PC-3 (cell line): ENCODE measurements at regions not wholly inside any gene's neighbourhood (a gene's known extent, or its start where the extent isn't known, plus 50 kb on each side); places are given as distances from the start of the nearest gene placed in this dataset.

Source experiments
- ATAC-seq: fragments of 200-7000 bp; cut with Tn5 transposase; 2 replicates; pipeline ENCODE4 v1.9.1; 2020; ENCODE audit warnings: mild to moderate bottlenecking, moderate library complexity
- BruUV-seq: library from RNA; stranded (reverse); fragments of 400-500 nt; replicated peaks from 2 replicates; lab custom pipeline; 2021; lab: Mats Ljungman, UMichigan
- CTCF ChIA-PET: fragments of 300-600 bp; sonication (Branson Sonifier 250); formaldehyde crosslinking; loops from one replicate; lab custom pipeline; 2022; ENCODE audit warnings: antibody characterized with exemption; lab: Charles Lee
- POLR2A ChIA-PET: fragments of 300-600 bp; sonication (Branson Sonifier 250); formaldehyde crosslinking; loops from one replicate; lab custom pipeline; 2022; ENCODE audit warnings: antibody characterized with exemption; ENCODE audit not compliant: unreplicated experiment; lab: Charles Lee
- DNase-seq: peaks from one replicate; pipeline ENCODE4 v3.0.0-alpha.2; 2015
- H2AFZ ChIP-seq: fragments of 300-600 bp; sonication (generic); 2 replicates; pipeline ENCODE4 v1.6.0; 2016; ENCODE audit warnings: antibody characterized with exemption, low read length
- H3F3A ChIP-seq: fragments of 300-600 bp; sonication (generic); one replicate; pipeline ENCODE4 v1.6.0; 2017; ENCODE audit warnings: antibody characterized with exemption, low read length, control low read depth, mild to moderate bottlenecking; ENCODE audit not compliant: unreplicated experiment
- H3K27ac ChIP-seq: fragments of 300-600 bp; sonication (generic); 2 replicates; pipeline ENCODE4 v1.5.1; 2016; ENCODE audit warnings: mild to moderate bottlenecking, low read length
- H3K27me3 ChIP-seq: fragments of 300-600 bp; sonication (generic); 2 replicates; pipeline ENCODE4 v1.6.1; 2016; ENCODE audit warnings: low read length, mixed read lengths
- H3K36me3 ChIP-seq: fragments of 300-600 bp; sonication (generic); 2 replicates; pipeline ENCODE4 v1.6.1; 2016; ENCODE audit warnings: low read depth, mixed run types, low read length, mixed read lengths
- H3K4me1 ChIP-seq: fragments of 300-600 bp; sonication (generic); 2 replicates; pipeline ENCODE4 v1.5.1; 2016; ENCODE audit warnings: low read length; ENCODE audit not compliant: insufficient read depth
- H3K4me2 ChIP-seq: fragments of 300-600 bp; sonication (generic); 2 replicates; pipeline ENCODE4 v1.6.0; 2016; ENCODE audit warnings: low read length
- H3K4me3 ChIP-seq: fragments of 300-600 bp; sonication (generic); 2 replicates; pipeline ENCODE4 v1.5.1; 2016; ENCODE audit warnings: mild to moderate bottlenecking, low read length, mixed read lengths
- H3K79me2 ChIP-seq: fragments of 300-600 bp; sonication (generic); 2 replicates; pipeline ENCODE4 v1.6.1; 2017; ENCODE audit warnings: low read length, mixed read lengths
- H3K9ac ChIP-seq: fragments of 300-600 bp; sonication (generic); 2 replicates; pipeline ENCODE4 v1.6.0; 2016; ENCODE audit warnings: mild to moderate bottlenecking, low read length
- H3K9me2 ChIP-seq: fragments of 300-600 bp; sonication (generic); replicated peaks from 2 replicates; pipeline ENCODE4 v1.6.1; 2016; ENCODE audit warnings: mixed run types, low read length, mixed read lengths
- H3K9me3 ChIP-seq: fragments of 300-600 bp; sonication (generic); 2 replicates; pipeline ENCODE4 v1.6.1; 2016; ENCODE audit warnings: low read length, mixed read lengths
- H4K20me1 ChIP-seq: fragments of 300-600 bp; sonication (generic); 2 replicates; pipeline ENCODE4 v1.6.1; 2016; ENCODE audit warnings: low read length, mixed read lengths
- EZH2 ChIP-seq: fragments of 300-600 bp; sonication (generic); IDR thresholded peaks from one replicate; pipeline ENCODE4 v1.6.1; 2017; ENCODE audit warnings: antibody characterized with exemption, mild to moderate bottlenecking, low read length; ENCODE audit not compliant: unreplicated experiment
- EZH2phosphoT487 ChIP-seq: fragments of 300-600 bp; sonication (generic); IDR thresholded peaks from 2 replicates; pipeline ENCODE4 v1.6.1; 2018; ENCODE audit warnings: mild to moderate bottlenecking, antibody characterized with exemption, low read length, borderline replicate concordance
- intact Hi-C: fragments of 100-400 bp; cut with micrococcal nuclease; formaldehyde crosslinking; loops from 2 replicates; pipeline ENCODE4 v1.9.0; 2023
- TF ChIP-seq, protein P1 (sequence below): fragments of 300-600 bp; sonication (generic); conservative IDR thresholded peaks from 2 replicates; pipeline ENCODE4 v1.5.1; 2017; ENCODE audit warnings: antibody characterized with exemption, low read depth, mild to moderate bottlenecking, low read length

DNA sequence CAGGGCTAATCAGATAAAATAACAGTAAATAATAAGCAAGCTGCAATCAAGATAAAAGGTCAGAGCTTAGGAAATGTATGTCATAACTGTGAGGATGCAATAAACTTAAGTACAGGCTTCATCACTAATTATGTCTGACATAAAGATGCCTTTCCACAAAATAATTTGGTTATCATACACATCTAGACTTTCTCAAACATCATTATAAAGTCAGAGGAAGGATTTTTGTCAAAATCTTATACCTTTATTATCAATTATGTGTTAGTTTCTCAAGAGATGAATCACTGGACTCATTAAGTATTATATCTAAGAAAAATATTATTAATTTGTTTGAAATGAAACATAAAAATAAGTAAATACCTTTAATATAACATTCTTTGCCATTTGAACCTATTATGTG lies 695.4 kb upstream of the INTU start:
- no peaks in the 10 kb centered on the region for H3K79me2 ChIP-seq
- TF ChIP-seq EZH2phosphoT487: no peak
- no peak for TF ChIP-seq EZH2
- TF ChIP-seq, protein P1, sequence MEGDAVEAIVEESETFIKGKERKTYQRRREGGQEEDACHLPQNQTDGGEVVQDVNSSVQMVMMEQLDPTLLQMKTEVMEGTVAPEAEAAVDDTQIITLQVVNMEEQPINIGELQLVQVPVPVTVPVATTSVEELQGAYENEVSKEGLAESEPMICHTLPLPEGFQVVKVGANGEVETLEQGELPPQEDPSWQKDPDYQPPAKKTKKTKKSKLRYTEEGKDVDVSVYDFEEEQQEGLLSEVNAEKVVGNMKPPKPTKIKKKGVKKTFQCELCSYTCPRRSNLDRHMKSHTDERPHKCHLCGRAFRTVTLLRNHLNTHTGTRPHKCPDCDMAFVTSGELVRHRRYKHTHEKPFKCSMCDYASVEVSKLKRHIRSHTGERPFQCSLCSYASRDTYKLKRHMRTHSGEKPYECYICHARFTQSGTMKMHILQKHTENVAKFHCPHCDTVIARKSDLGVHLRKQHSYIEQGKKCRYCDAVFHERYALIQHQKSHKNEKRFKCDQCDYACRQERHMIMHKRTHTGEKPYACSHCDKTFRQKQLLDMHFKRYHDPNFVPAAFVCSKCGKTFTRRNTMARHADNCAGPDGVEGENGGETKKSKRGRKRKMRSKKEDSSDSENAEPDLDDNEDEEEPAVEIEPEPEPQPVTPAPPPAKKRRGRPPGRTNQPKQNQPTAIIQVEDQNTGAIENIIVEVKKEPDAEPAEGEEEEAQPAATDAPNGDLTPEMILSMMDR: no peak
- no peaks in the 10 kb centered on the region for H3K27me3 ChIP-seq
- BruUV-seq: no TSS peak
- no peak overlapping the region for H2AFZ ChIP-seq
- H3K4me1 ChIP-seq: no peaks in the 10 kb centered on the region
- intact Hi-C loops: no loop called here
- CTCF ChIA-PET: no interaction called here
- H3K27ac ChIP-seq: no peak overlapping the region
- H3K9me2 ChIP-seq: no peaks in the 10 kb centered on the region
- ATAC-seq: no peak
- no peaks in the 10 kb centered on the region for H3K9me3 ChIP-seq
- no peaks in the 10 kb centered on the region for H4K20me1 ChIP-seq
- H3K9ac ChIP-seq: no peak overlapping the region
- H3F3A ChIP-seq: no peaks in the 10 kb centered on the region
- no peak overlapping the region for H3K4me3 ChIP-seq
- DNase-seq: no peak
- H3K36me3 ChIP-seq: no peaks in the 10 kb centered on the region
- no peak overlapping the region for H3K4me2 ChIP-seq
- POLR2A ChIA-PET: no interaction called here

DNA sequence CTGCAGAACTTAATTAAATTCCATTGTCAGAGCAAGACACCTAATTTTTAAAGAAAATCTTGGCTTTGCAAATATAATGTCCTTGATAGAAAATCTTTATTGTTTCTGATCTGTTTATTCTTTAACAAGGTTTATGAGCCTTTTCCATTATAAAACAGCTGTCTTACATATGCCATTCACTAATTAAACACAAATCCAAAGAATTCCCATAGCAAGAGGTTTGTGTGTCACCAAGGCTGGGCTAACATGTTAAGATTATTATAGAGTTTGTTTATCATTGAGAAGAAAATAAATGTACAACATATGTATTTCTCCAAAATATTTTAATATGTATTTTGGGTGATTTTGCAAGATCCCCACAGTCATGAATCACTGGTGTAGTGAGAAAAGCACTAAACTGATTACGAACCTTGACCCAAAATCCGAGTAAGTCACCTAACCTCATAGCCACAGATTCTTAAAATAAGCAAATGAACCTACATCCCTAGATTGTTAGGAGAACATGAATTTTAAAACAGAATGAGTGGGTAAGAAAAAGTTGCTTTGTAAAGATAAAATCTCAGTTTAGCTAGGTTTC lies 694.8 kb upstream of the INTU start:
- H3K4me1 ChIP-seq: no peaks in the 10 kb centered on the region

DNA sequence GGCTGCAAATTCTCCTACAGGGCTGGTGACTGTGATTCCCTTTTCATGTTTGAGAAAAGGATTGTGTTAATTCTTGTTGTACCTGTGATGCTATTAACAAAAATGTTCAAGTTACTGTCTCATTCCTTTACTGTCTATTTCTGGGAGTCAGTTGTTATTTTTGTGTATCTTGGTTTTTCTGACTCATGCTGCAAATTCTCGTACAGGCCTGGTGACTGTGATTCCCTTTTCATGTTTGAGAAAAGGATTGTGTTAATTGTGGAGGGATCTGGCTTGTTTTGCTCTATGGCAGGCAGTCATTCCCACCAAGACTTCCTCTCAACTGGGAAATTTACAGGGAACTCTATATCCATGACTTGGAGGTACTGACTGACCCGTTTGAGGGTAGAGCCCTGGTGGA lies 693.4 kb upstream of the INTU start:
- Histone ChIP-seq H3K4me3 (no peak overlapping the region), H3K9ac (no peak overlapping the region), H2AFZ (no peak overlapping the region), H3K9me3 (no peaks in the 10 kb centered on the region), H3K9me2 (no peaks in the 10 kb centered on the region), H3K79me2 (no peaks in the 10 kb centered on the region), H3K27ac (no peak overlapping the region), H3K27me3 (no peaks in the 10 kb centered on the region), H3K4me2 (no peak overlapping the region), H4K20me1 (no peaks in the 10 kb centered on the region), H3K4me1 (no peaks in the 10 kb centered on the region), H3F3A (no peaks in the 10 kb centered on the region), H3K36me3 (no peaks in the 10 kb centered on the region)
- ChIA-PET POLR2A (no interaction called here), CTCF (no interaction called here)
- no peak for TF ChIP-seq EZH2phosphoT487
- no peak for TF ChIP-seq EZH2
- TF ChIP-seq, protein P1: no peak
- no TSS peak for BruUV-seq
- ATAC-seq: peak; percentile 37; the same call in 1 of the 2 replicates
- intact Hi-C loops: no loop called here
- peak; percentile 19 for DNase-seq

More for the DNA sequence above, 694.8 kb upstream of the INTU start:
- intact Hi-C loops: no loop called here
- Histone ChIP-seq H3K9ac (no peak overlapping the region), H3K79me2 (no peaks in the 10 kb centered on the region), H3F3A (no peaks in the 10 kb centered on the region), H3K9me2 (no peaks in the 10 kb centered on the region), H3K4me3 (no peak overlapping the region), H3K27ac (no peak overlapping the region), H3K36me3 (no peaks in the 10 kb centered on the region), H4K20me1 (no peaks in the 10 kb centered on the region), H2AFZ (no peak overlapping the region), H3K27me3 (no peaks in the 10 kb centered on the region), H3K4me2 (no peak overlapping the region), H3K9me3 (no peaks in the 10 kb centered on the region)
- DNase-seq (no peak), ATAC-seq (no peak)
- no TSS peak for BruUV-seq
- POLR2A ChIA-PET: no interaction called here
- TF ChIP-seq EZH2: no peak
- no peak for TF ChIP-seq EZH2phosphoT487
- TF ChIP-seq, protein P1: no peak
- CTCF ChIA-PET: no interaction called here
